GM21717 (cell line): ENCODE measurements at regions not wholly inside any gene's neighbourhood (a gene's known extent, or its start where the extent isn't known, plus 50 kb on each side); places are given as distances from the start of the nearest gene placed in this dataset.
A peak's percentile ranks its signal among the peaks of the same experiment; 100 is the strongest.

Experiments used
- ATAC-seq: cut with Tn5 transposase; IDR thresholded peaks from one replicate; pipeline ENCODE4 v1.9.1; 2021; ENCODE audit warnings: mild to moderate bottlenecking, moderate library complexity; ENCODE audit not compliant: unreplicated experiment

DNA sequence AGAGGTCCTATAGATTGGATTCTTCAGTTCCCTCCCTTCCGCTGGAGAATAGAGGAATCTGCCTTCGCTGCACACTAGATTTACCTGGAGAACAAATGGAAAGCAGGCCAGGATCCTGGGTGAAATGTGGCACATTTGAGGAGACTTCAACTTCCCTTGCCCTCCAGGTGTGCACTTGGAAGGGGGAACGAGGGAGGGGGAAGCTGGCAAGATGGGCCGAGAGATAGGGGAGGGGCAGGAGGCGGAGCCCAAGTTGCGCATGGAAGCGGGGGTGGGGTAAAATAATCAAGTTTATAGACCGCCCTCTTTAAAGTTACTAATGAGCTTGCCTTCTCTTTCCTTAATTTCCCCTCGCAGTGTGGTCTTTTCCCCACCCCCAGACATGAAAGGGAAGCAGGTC is 155.7 kb upstream of the CAMK1G start:
- ATAC-seq: no peak

DNA sequence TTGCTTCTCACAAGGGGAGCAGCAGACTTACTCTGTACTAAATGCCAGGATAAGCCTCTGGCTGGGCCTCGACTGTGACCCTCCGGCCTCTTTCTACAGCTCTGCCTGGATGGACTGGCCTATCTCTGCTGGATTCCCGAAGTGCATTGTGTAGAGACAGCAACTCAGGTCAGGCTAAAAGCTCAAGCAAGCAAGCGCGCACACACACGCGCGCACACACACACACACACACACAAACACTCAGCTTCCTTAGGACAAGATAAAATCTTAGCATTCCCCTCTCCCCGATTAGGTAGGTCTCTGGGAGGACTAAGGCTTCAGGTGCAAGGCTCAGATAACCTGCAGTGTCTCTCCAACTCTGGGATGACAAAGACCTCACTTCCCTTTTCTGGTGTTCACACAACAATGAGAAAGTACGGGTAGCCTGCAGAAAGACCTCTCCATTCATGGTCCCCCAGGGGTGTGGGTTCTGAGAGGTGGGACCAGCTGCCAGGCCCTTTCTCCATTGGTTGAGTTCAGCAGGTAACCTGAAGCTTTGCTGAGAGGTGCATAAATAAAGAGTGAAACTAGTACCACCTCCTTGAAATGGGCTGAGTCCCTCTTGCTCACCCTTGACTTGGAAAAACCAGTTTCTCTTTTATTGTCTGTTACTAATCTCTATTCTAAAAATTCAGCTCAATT is 155.1 kb upstream of the CAMK1G start:
- ATAC-seq: no peak

DNA sequence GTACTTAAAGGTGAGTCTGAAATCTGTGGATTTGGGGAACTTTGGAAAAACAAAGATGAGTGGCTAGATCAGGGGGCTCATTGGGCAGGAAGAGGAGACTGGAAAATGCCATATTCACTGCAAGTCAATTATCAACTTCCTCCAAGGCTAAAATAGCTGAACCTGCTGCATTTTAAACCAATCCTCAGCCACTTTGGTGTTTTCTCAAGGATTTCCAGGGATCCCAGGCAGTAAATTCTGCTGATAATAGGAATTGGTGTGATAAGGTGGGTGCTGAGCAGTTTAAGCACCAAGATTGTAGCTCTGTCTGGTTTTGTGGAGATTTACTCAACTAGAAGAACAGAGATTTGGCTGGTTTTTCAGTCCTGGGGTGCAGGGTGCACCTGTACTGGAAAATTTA is 153.9 kb upstream of the CAMK1G start:
- no peak for ATAC-seq

DNA sequence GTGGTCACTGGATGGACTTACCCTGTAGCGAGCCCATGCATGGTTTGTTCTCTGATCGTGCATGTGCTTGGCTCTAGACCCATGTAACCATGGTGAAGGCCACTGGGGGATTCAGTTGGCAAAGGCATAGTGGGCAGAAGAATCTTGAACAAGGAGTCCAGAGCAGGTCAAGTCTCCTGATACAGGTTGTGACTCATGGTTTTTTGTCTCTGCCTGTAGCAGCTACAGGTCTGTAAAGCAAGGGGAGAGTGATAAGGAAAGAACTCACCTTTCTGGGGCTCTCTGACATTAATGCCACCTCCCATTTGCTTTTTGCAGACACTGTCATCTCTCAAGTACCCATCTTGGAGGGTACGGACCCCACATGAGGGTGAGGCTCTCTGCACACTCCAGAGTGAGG is 153.4 kb upstream of the CAMK1G start:
- no peak for ATAC-seq

DNA sequence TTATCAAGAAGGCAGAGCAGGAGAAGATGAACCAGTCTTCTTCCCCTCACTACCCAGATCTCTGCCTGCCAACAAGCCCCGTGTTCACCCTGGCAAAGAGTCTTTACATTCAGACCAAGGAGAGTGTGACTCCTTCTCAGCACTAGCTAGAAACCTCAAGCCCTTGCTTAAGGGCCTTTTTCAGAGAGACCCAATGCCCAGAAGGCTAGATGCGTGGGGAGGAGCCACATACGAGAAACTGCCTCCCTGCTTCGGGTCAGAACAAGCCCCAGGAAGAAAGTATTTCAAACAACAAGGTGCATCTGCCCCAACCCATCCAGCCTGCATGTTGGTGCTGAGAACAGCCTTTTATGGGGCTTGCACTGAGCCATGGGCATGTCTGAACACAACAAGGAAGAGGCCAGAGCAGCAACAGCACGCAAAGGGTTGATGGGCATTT is 152.7 kb upstream of the CAMK1G start:
- no peak for ATAC-seq

DNA sequence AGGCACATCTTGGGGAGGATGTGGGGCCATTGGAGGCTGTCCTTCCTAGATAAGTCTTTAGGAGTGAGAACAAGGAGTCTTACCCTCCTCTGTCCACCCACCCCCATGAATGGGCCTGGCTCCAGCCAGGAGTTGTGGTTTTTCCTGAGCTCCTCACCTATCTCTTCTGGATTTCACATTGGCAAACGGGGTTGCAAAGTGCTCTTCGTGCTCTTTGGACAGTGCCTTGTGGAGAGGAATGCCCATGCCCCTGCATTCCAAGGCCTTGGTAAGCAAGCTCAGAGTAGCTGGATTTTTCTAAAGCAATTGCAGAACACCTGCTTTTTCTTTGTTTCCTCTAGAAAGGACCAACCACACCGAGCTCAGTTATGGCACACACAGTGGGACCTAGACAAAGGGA is 152.1 kb upstream of the CAMK1G start:
- ATAC-seq: no peak

DNA sequence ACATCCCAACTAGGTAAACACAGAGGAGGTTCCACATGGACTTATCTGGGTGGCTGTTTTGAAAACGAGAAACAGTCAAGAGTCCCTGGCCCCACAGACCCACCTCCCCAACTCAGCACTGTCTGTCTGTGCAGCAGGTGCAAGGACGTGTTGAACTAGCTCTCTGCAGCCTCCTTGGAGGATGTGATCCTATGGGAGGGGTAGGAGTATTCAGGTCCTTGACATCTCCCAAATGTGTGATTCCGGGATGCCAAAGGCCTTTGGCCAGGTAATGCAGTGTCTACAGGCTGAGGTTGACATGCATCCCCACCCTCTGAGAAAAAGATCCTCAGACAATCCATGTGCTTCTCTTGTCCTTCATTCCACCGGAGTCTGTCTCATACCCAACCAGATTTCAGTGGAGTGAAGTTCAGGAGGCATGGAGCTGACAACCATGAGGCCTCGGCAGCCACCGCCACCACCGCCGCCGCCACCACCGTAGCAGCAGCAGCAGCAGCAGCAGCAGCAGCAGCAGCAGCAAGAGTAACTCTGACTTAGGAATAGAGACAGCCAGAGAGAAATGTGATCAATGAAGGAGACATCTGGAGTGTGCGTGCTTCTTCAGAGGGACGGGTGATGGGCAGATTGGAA is 151.6 kb upstream of the CAMK1G start:
- ATAC-seq: no peak

DNA sequence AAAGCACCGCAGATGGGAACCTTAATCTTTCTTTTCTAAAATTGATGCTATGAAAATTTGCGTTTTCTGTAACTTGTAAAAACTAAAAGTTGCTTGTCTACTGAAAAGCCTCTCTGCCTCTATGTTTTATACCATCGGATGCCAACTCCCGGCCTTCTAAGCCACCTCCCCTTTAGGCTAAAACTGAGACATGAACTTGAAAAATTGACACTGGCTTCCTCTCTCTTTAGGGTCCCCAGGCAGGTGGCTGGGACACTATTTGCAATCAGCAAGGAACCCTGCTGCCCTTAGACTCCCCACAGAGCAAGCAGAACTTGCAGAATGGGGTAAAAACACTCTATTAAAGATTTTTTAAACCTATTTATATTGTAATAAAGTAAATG is 151.1 kb upstream of the CAMK1G start:
- ATAC-seq: no peak

DNA sequence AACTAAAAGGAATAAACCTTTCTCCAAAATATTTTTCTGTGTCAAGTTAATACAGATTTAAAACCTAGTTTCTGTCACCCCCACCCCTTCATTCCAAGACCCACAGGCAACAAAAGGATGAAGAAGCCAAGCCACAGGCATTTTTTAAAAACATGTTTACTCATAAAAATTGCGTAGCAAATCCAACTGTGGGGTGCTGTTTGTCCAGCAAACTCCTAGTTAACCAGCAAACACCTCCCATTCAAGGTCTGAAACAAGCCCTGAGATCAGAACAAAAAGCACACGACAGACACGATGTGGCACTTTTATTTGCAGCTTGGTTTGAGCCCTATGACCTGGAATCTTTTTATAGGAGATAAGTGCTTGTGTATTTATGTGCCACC is 149.9 kb upstream of the CAMK1G start:
- ATAC-seq: no peak

DNA sequence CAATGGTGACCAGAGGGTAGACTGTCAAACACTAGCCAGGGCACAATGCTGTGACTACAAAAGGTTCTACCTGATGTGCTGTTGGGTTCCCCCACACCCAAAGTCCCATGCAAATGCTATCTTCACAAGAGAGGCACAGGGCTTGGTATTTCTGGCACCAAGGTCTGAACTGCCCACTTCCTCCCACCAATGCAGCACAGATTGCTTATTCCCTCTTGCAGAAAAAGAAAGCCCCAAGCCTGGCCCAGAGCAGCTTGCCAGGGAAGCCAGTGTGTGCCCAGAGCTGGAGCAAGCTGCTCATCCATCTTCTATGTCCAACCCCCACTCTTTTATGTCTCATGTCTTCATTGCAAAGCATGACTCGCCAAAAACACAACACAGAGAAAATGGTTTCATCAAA is 149.4 kb upstream of the CAMK1G start:
- no peak for ATAC-seq

DNA sequence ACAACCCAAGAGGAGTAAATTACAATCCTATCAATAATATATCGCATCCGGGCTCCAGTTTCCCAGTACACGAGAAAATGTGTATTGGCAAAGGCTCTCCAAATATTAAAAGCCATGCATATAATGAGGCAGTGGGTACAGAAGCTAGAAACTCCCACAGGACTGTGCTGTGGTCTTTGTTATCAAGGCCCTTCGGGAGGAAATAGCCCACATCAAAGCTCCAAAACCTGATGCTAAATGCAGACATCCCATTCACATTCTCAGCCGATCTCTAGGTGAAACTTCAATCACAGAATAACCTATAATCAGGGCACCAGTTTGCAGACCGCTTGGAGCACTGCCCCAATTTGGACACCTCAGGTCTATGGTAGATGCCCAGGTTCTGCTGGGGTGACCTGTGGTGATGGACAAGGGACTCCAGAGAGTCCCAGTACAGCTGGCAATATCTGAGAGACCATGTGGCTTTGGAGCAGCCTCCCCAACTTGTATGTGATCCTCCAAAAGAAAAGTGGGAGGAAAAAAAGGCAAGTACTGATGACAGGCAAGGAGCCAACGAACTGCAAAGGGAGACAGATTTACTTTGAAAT is 148.8 kb upstream of the CAMK1G start:
- no peak for ATAC-seq

DNA sequence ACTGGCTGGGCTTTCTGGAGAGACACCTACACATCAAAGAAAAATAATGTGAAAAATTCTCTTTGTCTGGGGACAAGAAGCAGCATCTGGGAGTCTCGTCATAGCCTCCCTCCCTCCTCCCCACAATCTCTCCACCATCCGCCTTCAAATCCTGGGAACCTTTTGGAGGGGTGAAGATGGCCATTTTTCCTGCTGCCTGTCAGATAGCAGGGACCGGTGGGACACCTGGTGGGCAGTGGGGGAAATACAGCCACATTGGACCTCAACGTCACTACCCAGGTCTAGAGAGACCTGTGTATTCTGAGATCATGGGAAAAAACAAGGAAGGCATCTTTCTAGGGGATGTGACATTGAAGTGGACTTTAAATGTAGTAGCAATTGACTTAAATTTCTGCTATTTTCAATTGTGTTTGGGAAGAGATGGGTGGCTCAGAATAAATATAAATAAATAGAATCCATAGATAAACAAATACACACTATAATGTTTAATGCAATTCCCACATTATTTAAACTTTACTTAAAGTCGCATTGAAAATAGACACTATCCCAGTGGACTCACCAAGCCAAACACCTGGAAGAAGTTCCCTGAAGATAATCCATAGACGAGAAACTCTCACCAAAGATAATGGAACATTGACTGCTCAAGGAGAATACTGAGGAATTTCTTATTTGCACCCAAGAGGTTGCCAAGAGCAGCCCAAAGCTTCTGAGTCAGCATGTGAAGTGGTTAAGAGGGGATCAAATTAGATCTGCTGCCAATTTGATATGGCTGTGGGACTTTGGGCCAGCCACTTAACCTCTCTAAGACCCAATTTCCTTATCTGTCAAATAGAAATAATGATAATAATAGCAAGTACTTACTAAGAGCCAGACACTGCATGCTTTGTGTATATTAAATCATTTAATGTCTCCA is 147.6 kb upstream of the CAMK1G start:
- ATAC-seq: peak; percentile 82

DNA sequence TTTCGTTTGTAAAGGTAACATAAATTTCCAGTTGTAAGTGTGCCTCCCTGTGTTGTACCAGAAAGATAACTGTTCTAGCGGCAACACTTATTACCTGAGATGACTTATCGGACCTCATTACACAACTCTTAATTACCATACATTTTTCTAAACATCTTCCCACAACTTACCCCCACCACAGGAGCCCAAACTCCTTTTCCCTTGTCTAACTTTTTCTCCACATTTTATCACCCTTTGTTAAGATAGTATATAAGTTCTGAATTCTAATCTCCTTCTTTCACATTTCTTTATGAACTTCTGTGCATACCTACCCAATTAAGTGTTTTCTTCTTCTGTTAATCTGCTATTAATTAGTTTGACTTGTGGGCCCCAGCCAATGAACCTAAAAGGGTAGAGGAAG is 143.7 kb upstream of the CAMK1G start:
- ATAC-seq: no peak

DNA sequence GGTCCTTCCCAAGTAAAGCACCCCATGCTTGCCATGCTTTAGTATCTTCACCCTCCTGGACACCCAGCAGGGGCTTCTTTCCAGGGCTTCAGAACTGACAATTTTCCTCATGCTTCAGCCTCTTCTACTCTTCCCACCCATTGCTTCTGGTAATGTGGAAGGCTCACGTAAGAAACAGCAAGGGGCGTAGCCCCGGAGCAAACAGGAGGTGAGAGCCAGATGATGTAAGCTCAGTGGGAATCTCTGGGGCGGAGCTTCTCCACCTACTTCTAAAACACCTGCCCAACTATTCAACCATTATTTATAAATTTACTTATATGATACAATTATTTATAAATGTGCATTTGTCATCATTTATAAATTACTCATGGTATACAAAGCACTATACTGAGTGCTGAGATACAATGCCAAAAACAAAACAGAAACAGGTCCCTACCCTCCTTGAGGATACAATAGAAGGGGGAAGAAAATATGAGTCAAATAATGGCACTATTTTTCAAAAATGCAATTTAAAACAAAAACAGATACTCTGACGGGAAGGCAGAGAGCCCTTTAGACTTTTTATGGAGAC is 140.1 kb upstream of the CAMK1G start:
- ATAC-seq: no peak

DNA sequence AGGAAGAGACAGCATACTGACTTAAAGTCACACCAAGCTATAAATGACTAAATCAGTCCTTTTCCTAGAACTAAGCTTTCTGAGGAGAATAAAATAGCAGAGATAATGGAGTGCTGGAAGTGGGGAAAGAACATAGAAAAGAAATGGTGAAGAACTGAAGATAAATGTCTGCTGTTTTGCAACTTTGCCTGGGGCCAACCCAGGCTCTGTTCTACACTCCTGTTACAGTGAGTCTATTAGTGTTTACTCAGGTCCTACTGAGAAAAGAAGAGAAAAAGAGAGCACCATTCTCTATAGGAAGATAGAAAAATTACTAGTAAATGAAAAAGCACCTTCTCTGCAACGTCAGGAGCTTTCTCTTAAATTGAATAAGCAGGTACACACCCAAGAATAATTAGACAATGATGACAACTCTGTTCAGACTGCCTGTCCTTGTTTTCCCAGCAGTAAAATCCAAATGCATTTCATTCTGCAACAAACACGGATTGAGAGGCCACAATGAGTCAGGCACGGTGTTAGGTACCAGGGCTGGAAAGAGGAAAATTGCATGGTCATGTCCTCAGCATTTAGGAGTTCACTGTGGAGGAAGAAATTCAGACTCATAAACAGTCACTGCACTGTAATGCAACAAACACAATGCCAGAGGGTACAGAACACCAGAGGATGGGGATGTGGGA is 139.4 kb upstream of the CAMK1G start:
- ATAC-seq: no peak

DNA sequence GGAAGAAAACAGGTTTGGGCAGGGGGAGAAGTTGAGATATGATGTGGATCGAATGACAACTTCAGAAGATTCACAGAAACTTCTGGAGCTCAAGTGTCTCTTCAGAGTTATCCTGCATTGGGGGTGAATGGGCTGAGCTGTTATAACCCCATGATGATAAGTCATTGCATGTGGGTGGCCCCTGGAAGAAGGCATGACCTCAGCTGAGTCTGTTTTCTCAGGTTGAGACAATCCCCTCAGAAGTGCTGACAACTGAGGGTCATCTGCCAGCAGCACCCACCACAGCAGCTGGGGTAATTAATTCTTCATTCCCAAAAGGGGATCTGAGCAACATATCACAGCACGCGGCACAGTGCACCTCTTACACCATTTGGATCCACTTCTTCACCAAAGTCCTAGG is 138.6 kb upstream of the CAMK1G start:
- no peak for ATAC-seq

DNA sequence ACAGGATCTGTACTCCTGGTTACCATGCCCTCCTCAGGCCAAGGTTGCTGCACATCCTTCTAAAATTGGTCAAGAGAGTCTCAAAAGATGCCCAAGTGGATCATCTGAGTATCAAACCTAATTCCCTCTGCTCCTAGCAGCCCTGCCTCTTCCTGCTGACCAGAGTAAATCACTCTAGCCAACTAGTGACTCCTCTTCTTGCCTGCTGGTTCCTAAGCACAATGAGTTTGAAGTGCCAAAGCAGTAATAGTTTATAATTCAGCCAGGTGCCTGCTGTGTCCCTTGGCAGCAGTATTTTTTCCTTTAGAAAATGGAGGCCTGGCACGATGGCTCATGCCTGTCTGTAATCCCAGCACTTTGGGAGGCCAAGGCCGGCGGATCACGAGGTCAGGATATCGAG is 137.9 kb upstream of the CAMK1G start:
- no peak for ATAC-seq

DNA sequence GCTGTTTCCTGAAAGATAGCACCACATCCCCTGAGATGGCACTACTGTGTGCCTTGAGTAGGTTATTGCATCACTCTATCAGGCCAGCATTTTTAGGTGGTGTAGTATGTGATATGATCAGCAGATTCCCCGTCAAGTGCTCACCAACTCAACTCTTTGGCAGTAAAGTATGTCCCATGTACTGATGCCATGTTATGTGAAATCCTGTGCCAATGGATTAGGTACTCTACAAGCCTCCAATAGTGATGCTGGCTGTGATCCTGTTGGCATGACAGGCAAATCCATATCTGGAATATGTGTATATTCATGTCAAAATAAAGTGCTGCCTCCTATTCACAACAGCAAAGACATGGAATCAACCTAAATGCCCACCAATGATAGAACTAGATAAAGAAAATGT is 137.2 kb upstream of the CAMK1G start:
- no peak for ATAC-seq

DNA sequence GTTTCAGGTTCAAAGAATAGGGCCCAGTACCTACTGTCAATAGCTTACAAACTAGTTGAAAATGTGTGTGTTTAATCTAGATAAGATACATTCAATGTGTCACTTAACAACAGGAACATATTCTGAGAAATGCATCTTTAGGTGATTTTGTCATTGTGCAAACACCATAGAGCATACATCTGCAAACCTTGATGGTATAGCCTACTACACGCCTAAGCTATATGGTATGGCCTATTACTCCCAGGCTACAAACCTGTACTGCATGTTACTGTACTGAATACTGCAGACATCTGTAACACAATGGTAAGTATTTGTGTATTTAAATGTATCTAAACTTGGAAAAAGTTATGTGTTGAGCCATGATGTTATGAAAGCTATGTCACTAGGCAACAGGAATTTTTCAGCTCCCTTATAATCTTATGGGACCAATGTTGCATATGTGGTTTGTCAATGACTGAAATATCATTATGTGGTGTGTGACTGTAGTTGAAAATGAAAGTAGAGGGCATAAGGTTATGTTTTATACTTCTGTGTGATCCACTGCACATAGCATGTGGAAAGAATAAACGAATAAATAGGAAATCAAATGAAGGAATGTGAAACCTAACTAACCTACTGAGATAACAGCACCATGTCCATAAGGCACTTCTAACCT is 129.0 kb upstream of the CAMK1G start:
- ATAC-seq: no peak

DNA sequence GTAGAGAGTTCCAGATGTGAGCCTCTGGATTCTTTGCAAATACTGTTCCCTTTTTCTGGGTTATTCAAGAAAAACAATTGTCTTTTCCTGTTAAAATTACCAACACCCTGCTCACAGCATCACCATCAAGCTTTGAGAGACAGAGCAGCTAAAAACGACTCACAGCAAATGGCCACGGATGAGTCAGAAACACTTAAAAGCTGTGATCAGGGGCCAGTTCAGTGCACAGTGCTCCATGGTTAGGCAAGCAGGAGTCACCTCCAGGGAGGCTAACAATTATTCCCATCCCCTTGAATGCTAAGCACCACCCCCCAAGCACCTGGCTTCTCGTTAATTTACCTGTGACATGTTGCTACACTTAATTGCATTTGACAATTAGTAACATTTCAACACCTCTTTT is 128.4 kb upstream of the CAMK1G start:
- no peak for ATAC-seq
